Brain microvascular endothelial cell (primary cell): ENCODE measurements at regions not wholly inside any gene's neighbourhood (a gene's known extent, or its start where the extent isn't known, plus 50 kb on each side); places are given as distances from the start of the nearest gene placed in this dataset.
"Not testable (repeated sequence)": the region's sequence is repeated elsewhere in the genome, so short reads cannot be mapped to it uniquely, and the experiment has no call there.

Experiments
- DNase-seq: peaks from one replicate; pipeline ENCODE4 v3.0.0-alpha.2; 2020
- H3K27ac ChIP-seq: fragments of 250-450 bp; sonication (Bioruptor Pico); 2 replicates; pipeline ENCODE4 v1.5.1; 2020; ENCODE audit warnings: mild to moderate bottlenecking, moderate library complexity
- H3K27me3 ChIP-seq: fragments of 250-450 bp; sonication (Bioruptor Pico); replicated peaks from 2 replicates; pipeline ENCODE4 v1.5.1; 2020; ENCODE audit warnings: mild to moderate bottlenecking
- H3K36me3 ChIP-seq: fragments of 250-450 bp; sonication (Bioruptor Pico); replicated peaks from 2 replicates; pipeline ENCODE4 v1.5.1; 2020; ENCODE audit warnings: mild to moderate bottlenecking
- H3K4me3 ChIP-seq: 2 replicates; pipeline ENCODE4 v1.5.1; 2011; ENCODE audit warnings: low read depth, mild to moderate bottlenecking, control low read depth, low read length, moderate library complexity
- CTCF ChIP-seq: IDR thresholded peaks from 2 replicates; pipeline ENCODE4 v1.5.1; 2011; ENCODE audit warnings: low read depth, mild to moderate bottlenecking, moderate library complexity, low read length, control low read depth, inconsistent platforms; ENCODE audit errors: missing control alignments
- in situ Hi-C: cut with HindIII; loops from 2 replicates; pipeline ENCODE4 v1.10.0; 2017; ENCODE audit warnings: low sequenced_read_pairs, low pct_ligation_motif_present

DNA sequence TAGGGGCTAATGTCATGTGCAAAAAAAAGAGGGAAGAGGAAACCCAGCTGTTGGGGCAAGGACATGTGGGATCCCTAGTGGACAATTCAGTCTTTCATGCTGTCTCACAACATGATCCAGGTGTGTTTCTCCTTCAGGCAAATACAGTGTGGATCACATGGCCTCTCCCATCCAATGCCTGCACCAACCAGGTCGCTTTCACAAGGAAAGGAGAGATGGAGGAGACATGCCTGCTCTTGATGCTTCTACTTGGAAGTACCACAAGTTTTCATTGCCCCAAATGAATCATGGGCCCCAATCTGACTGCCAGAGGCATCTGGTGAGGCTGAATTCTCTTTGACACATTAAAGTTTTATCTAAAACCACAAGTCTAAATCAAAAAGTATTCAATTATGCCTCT lies 82.1 kb downstream of the DLEU7 start:
- in situ Hi-C loops = no loop called here
- no peak overlapping the region for H3K4me3 ChIP-seq
- TF ChIP-seq CTCF = no peak

GRCh38 chr13:50762969-50763567 lies 80.4 kb downstream of the DLEU7 start:
- H3K27ac ChIP-seq = no peak overlapping the region
- no peak overlapping the region for H3K4me3 ChIP-seq
- H3K27me3 ChIP-seq = no peaks in the 10 kb centered on the region
- in situ Hi-C loops = no loop called here
- H3K36me3 ChIP-seq = no peaks in the 10 kb centered on the region
- DNase-seq = no peak
- TF ChIP-seq CTCF = no peak

More for the DNA sequence above, 82.1 kb downstream of the DLEU7 start:
- DNase-seq = no peak
- H3K27ac ChIP-seq = no peak overlapping the region
- H3K27me3 ChIP-seq = no peaks in the 10 kb centered on the region
- H3K36me3 ChIP-seq = no peaks in the 10 kb centered on the region

- in situ Hi-C loops = no loop called here
These were observed 77.5 kb downstream of the DLEU7 start for GRCh38 chr13:50766013-50766412.

DNA sequence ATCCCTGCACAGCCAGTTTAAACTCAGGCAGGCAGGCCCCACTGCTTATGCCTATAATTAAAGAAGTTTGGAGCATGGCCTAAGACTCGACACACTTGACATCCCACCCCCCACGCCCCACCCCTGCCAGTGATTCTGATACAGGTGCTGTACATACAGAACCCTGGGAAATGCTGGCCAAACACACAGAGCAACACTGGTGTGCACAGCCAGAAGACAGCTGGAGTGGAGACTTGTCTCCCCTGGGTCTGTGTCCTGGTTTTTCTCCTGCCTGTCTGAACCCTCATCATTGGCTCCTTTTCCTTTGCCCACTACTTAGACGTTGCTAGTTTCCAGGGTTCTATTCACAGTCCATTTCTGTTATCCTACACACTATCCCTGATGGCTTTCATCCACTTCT lies 76.8 kb downstream of the DLEU7 start:
- in situ Hi-C loops = no loop called here
- Histone ChIP-seq H3K27ac (no peak overlapping the region), H3K36me3 (no peaks in the 10 kb centered on the region), H3K4me3 (no peak overlapping the region), H3K27me3 (no peaks in the 10 kb centered on the region)
- DNase-seq = no peak
- TF ChIP-seq CTCF = no peak

More at GRCh38 chr13:50766013-50766412, 77.5 kb downstream of the DLEU7 start:
- no peak overlapping the region for H3K4me3 ChIP-seq
- no peak for DNase-seq
- no peaks in the 10 kb centered on the region for H3K36me3 ChIP-seq
- H3K27me3 ChIP-seq = no peaks in the 10 kb centered on the region
- no peak overlapping the region for H3K27ac ChIP-seq
- TF ChIP-seq CTCF = no peak

DNA sequence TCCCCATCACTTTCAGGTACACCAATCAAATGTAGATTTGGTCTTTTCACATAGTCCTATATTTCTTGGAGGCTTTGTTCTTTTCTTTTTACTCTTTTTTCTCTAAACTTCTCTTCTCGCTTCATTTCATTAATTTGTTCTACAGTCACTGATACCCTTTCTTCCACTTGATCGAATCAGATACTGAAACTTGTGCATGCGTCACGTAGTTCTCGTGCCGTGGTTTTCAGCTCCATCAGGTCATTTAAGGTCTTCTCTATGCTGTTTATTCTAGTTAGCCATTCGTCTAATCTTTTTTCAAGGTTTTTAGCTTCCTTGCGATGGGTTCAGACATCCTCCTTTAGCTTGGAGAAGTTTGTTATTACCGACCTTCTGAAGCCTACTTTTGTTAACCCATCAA lies 70.6 kb downstream of the DLEU7 start:
- H3K27me3 ChIP-seq, H3K27ac ChIP-seq, DNase-seq, H3K4me3 ChIP-seq, H3K36me3 ChIP-seq, in situ Hi-C loops: not testable (repeated sequence)
